Endodermal cell (in vitro differentiated cells): ENCODE measurements at regions not wholly inside any gene's neighbourhood (a gene's known extent, or its start where the extent isn't known, plus 50 kb on each side); places are given as distances from the start of the nearest gene placed in this dataset.
A peak's percentile ranks its signal among the peaks of the same experiment; 100 is the strongest.

Experiments used
- DNase-seq: peaks from one replicate; pipeline ENCODE4 v3.0.0-alpha.2; 2017
- H3K27ac ChIP-seq: 2 replicates; pipeline ENCODE4 v1.5.1; 2013; ENCODE audit warnings: mild to moderate bottlenecking, low read depth, low read length, moderate library complexity
- H3K27me3 ChIP-seq: 2 replicates; pipeline ENCODE4 v1.6.1; 2013; ENCODE audit warnings: mild to moderate bottlenecking, low read length, moderate library complexity; ENCODE audit not compliant: insufficient read depth, control insufficient read depth, poor library complexity, severe bottlenecking
- H3K36me3 ChIP-seq: 2 replicates; pipeline ENCODE4 v1.7.0; 2013; ENCODE audit warnings: mild to moderate bottlenecking, low read length, moderate library complexity; ENCODE audit not compliant: control insufficient read depth, insufficient read depth
- H3K4me1 ChIP-seq: one replicate; pipeline ENCODE4 v1.7.0; 2013; ENCODE audit warnings: low read length; ENCODE audit not compliant: control insufficient read depth, insufficient read depth
- H3K4me3 ChIP-seq: 2 replicates; pipeline ENCODE4 v1.5.1; 2013; ENCODE audit warnings: mild to moderate bottlenecking, low read length, moderate library complexity
- H3K9ac ChIP-seq: 2 replicates; pipeline ENCODE4 v1.6.1; 2013; ENCODE audit warnings: mild to moderate bottlenecking, low read length, moderate library complexity; ENCODE audit not compliant: poor library complexity, severe bottlenecking; ENCODE audit errors: extremely low read depth
- H3K9me3 ChIP-seq: 2 replicates; pipeline ENCODE4 v1.6.1; 2013; ENCODE audit warnings: mild to moderate bottlenecking, low read length, moderate library complexity; ENCODE audit not compliant: control insufficient read depth
- H3K27ac Mint-ChIP-seq: 2 replicates; pipeline ENCODE4 v1.8.0; 2020; ENCODE audit warnings: mixed read lengths
- H3K27me3 Mint-ChIP-seq: 2 replicates; pipeline ENCODE4 v1.8.0; 2021; ENCODE audit warnings: mild to moderate bottlenecking, mixed read lengths; ENCODE audit not compliant: insufficient read depth
- H3K36me3 Mint-ChIP-seq: 2 replicates; pipeline ENCODE4 v1.8.0; 2020; ENCODE audit warnings: low read depth, mixed read lengths
- H3K4me1 Mint-ChIP-seq: 2 replicates; pipeline ENCODE4 v1.8.0; 2020; ENCODE audit warnings: mixed read lengths
- H3K4me3 Mint-ChIP-seq: 2 replicates; pipeline ENCODE4 v1.8.0; 2020; ENCODE audit warnings: mild to moderate bottlenecking, moderate library complexity, mixed read lengths
- H3K9me3 Mint-ChIP-seq: 2 replicates; pipeline ENCODE4 v1.8.0; 2020; ENCODE audit warnings: mild to moderate bottlenecking, mixed read lengths
- whole genome bisulfite sequencing, 2 experiments: methylation state at CpG; one replicate each; pipeline versions ENCODE4 v1.1.5 to v1.1.7; 2013; ENCODE audit warnings: missing lambda C conversion rate in 2 of 2, mixed read lengths in 1 of 2; ENCODE audit not compliant: insufficient coverage in 1 of 2, insufficient read length in 1 of 2; 5-methylcytosine and 5-hydroxymethylcytosine counted together
- TF ChIP-seq, protein P1 (sequence below): fragments of 200-600 bp; sonication (generic); conservative IDR thresholded peaks from 2 replicates; pipeline ENCODE4 v1.5.0; 2021; ENCODE audit warnings: antibody characterized with exemption, mild to moderate bottlenecking

DNA sequence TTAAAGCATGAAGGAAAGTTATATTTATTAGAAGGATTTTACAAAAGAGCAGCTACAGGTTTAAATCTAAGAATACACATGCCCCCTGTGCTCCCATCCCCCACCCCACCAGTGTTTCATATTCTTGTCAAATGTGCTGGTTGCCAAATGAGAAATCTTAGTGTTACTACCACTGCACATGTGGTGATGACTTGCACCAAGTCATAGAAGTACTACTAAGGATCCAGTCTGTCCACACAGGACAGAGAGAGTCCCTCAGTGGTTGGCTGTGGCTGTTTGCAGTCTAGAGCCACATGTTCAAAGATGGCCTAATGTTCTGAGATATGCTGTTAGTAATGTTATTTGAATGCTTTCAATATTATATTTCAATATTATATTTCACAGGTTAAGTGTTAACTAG, 268.8 kb downstream of the ADAMTS20 start:
- H3K27me3 Mint-ChIP-seq: no peaks in the 10 kb centered on the region
- Histone ChIP-seq H3K9me3 (peaks cover 18% of the 10 kb centered on the region), H3K27me3 (no peaks in the 10 kb centered on the region), H3K27ac (no peak overlapping the region), H3K9ac (no peak overlapping the region), H3K4me1 (peaks cover 2% of the 10 kb centered on the region), H3K4me3 (no peak overlapping the region), H3K36me3 (no peaks in the 10 kb centered on the region)
- peaks cover 2% of the 10 kb centered on the region for H3K36me3 Mint-ChIP-seq
- H3K4me3 Mint-ChIP-seq: no peak overlapping the region
- H3K27ac Mint-ChIP-seq: no peak overlapping the region
- H3K4me1 Mint-ChIP-seq: peaks cover 13% of the 10 kb centered on the region
- no peak for DNase-seq
- TF ChIP-seq, protein P1, sequence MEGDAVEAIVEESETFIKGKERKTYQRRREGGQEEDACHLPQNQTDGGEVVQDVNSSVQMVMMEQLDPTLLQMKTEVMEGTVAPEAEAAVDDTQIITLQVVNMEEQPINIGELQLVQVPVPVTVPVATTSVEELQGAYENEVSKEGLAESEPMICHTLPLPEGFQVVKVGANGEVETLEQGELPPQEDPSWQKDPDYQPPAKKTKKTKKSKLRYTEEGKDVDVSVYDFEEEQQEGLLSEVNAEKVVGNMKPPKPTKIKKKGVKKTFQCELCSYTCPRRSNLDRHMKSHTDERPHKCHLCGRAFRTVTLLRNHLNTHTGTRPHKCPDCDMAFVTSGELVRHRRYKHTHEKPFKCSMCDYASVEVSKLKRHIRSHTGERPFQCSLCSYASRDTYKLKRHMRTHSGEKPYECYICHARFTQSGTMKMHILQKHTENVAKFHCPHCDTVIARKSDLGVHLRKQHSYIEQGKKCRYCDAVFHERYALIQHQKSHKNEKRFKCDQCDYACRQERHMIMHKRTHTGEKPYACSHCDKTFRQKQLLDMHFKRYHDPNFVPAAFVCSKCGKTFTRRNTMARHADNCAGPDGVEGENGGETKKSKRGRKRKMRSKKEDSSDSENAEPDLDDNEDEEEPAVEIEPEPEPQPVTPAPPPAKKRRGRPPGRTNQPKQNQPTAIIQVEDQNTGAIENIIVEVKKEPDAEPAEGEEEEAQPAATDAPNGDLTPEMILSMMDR: no peak
- peaks cover 10% of the 10 kb centered on the region for H3K9me3 Mint-ChIP-seq

DNA sequence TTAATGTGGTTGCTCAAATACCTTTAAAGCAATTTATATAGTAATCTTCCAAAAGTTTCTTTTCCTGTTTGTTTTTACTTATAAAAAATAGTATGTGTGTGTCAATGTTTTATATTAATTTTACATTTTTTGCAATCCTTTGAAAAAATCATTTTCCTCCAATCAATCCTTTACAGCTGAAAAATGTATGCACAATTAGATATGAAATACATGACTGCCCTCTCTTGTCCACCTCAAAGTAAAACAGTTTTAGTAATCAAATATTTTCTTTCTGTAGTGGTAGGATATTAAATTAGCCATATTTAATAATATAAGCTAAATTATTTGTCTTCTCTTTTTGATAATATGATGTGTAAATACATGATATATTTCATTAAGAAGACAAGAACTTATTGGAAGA, 269.9 kb downstream of the ADAMTS20 start:
- no peak overlapping the region for H3K27ac ChIP-seq
- no peaks in the 10 kb centered on the region for H3K27me3 Mint-ChIP-seq
- no peak overlapping the region for H3K9ac ChIP-seq
- H3K27me3 ChIP-seq: no peaks in the 10 kb centered on the region
- H3K4me1 Mint-ChIP-seq: peaks cover 22% of the 10 kb centered on the region
- no peak for DNase-seq
- no peak overlapping the region for H3K4me3 ChIP-seq
- no peak overlapping the region for H3K4me3 Mint-ChIP-seq
- peaks cover 3% of the 10 kb centered on the region for H3K36me3 Mint-ChIP-seq
- H3K36me3 ChIP-seq: no peaks in the 10 kb centered on the region
- H3K27ac Mint-ChIP-seq: no peak overlapping the region
- H3K4me1 ChIP-seq: peaks cover 6% of the 10 kb centered on the region
- peaks cover 12% of the 10 kb centered on the region for H3K9me3 Mint-ChIP-seq
- TF ChIP-seq, protein P1: peak; percentile 65
- peaks cover 18% of the 10 kb centered on the region for H3K9me3 ChIP-seq

DNA sequence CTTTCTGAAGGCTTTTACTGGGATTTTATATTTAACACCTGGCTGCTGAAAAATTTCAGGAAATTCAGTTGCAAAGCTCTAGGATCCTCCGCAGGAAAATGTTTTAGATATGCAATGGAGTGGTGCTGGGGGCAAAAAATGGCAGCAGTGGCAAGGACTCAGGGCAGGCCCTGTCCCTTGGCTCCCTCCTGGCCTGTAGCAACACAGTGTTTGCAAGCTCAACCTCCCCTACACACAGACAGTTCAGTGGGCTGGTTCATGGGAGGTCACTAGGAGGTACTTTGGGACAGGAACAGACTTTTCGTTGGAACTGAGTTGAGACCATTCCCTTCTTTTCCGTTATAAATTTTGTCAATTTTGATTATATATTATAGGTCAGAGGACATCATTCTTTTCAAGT, 270.4 kb downstream of the ADAMTS20 start:
- no peak overlapping the region for H3K4me3 ChIP-seq
- no peak overlapping the region for H3K27ac ChIP-seq
- H3K9ac ChIP-seq: no peak overlapping the region
- H3K36me3 Mint-ChIP-seq: peaks cover 3% of the 10 kb centered on the region
- peaks cover 9% of the 10 kb centered on the region for H3K4me1 ChIP-seq
- H3K4me1 Mint-ChIP-seq: peaks cover 26% of the 10 kb centered on the region
- H3K27ac Mint-ChIP-seq: no peak overlapping the region
- TF ChIP-seq, protein P1: no peak
- peaks cover 22% of the 10 kb centered on the region for H3K9me3 ChIP-seq
- no peaks in the 10 kb centered on the region for H3K27me3 Mint-ChIP-seq
- H3K27me3 ChIP-seq: no peaks in the 10 kb centered on the region
- H3K9me3 Mint-ChIP-seq: peaks cover 12% of the 10 kb centered on the region
- 74% methylated on average over 3 of the region's 3 CpGs; no CpG with 5 or more reads in 1 of the 2 experiments for WGBS, 2 experiments
- H3K4me3 Mint-ChIP-seq: no peak overlapping the region
- DNase-seq: peak; percentile 56
- H3K36me3 ChIP-seq: no peaks in the 10 kb centered on the region
